HG02588 (cell line): ENCODE measurements at regions not wholly inside any gene's neighbourhood (a gene's known extent, or its start where the extent isn't known, plus 50 kb on each side); places are given as distances from the start of the nearest gene placed in this dataset.

Experiments
- ATAC-seq: cut with Tn5 transposase; IDR thresholded peaks from one replicate; pipeline ENCODE4 v1.9.1; 2021; ENCODE audit warnings: mild to moderate bottlenecking, moderate library complexity; ENCODE audit not compliant: unreplicated experiment

DNA sequence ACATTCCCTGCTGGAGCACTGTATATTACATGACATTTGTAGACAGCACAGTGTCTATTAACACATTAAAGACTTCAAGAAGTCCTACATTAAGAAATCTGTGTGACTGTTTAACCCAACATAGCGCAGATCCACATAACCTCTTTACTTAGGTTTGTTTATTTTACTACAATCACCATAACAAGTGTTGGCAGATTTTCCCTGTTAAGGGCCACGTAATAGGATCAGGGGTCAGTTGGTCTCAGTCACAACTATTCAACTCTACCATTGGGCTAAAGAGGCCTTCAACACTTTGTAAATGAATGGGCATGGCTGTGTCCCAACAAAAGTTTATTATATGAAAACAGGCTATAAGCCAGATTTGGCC lies 51.3 kb upstream of the ADORA2B start:
- ATAC-seq = no peak

DNA sequence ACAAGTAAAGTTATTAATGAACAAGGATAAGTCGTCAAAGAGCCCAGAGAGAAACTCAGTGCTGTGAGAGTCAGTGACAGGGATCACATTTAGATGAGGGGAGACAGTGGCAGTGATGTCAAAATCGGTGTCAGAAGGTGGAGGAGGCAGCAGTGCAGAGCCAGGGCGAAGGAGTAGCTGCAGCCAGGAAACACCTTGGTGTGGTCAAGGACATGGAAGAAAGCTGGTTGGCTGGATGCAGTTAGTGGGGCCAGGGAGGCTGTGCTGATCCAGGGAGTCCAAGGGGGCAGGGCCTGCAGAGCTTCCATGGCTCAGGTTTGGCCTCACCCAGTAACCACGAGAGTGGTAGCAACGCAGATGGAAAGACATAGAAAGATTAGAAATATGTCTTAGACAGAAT lies 50.7 kb upstream of the ADORA2B start:
- ATAC-seq = no peak

- ATAC-seq = no peak
Measured at GRCh38 chr17:15894913-15895658, 49.8 kb upstream of the ADORA2B start.
